Body of pancreas (tissue), 4 donors: ENCODE measurements at regions not wholly inside any gene's neighbourhood (a gene's known extent, or its start where the extent isn't known, plus 50 kb on each side); places are given as distances from the start of the nearest gene placed in this dataset.
"Not testable (repeated sequence)": the region's sequence is repeated elsewhere in the genome, so short reads cannot be mapped to it uniquely, and the experiment has no call there.

Experiments
- ATAC-seq: fragments of 150-250 bp; one replicate; pipeline ENCODE4 v1.9.1; 2016
- DNase-seq, 4 donors: peaks; one replicate each; pipeline ENCODE4 v3.0.0-alpha.2; 2019
- H3K27ac ChIP-seq, 4 donors: fragments of 200-600 bp; sonication (generic); 1 replicate in 3 of 4; 2 replicates in 1 of 4; pipeline versions ENCODE4 v1.5.1 to v1.6.1; 2016 to 2019; ENCODE audit warnings: mild to moderate bottlenecking in 1 of 4, mixed read lengths in 1 of 4, moderate library complexity in 1 of 4
- H3K27me3 ChIP-seq, 2 donors: fragments of 200-600 bp; sonication (generic); one replicate each; pipeline ENCODE4 v1.6.0; 2016; ENCODE audit warnings: mild to moderate bottlenecking in 1 of 2
- H3K36me3 ChIP-seq, 2 donors: fragments of 200-600 bp; sonication (generic); replicated peaks in 1 of 2; 2 replicates each; pipeline ENCODE4 v1.5.1; 2016; ENCODE audit warnings: low read depth in 2 of 2; ENCODE audit not compliant: insufficient read depth in 1 of 2
- H3K4me1 ChIP-seq: fragments of 200-600 bp; sonication (generic); one replicate; pipeline ENCODE4 v1.6.0; 2016
- H3K4me3 ChIP-seq, 2 donors: fragments of 200-600 bp; sonication (generic); 1 replicate in 1 of 2; 2 replicates in 1 of 2; pipeline ENCODE4 v1.5.1; 2016 to 2019
- H3K9me3 ChIP-seq, 3 donors: fragments of 200-600 bp; sonication (generic); 1 replicate in 2 of 3; 2 replicates in 1 of 3; pipeline ENCODE4 v1.5.1; 2016
- CTCF ChIP-seq, 7 experiments: fragments of 450-650 bp in 4 of 7; fragments of 200-600 bp in 3 of 7; sonication (generic) in 3 of 7; IDR thresholded peaks; one replicate each; pipeline ENCODE4 v1.5.1; 2016 to 2019; ENCODE audit warnings: antibody characterized with exemption in 7 of 7
- POLR2A ChIP-seq, 3 donors: fragments of 450-650 bp; IDR thresholded peaks; one replicate each; pipeline ENCODE4 v1.6.1; 2016; ENCODE audit warnings: antibody characterized with exemption in 3 of 3, mild to moderate bottlenecking in 2 of 3
- WGBS, 2 donors: methylation state at CpG; one replicate each; pipeline ENCODE4 v1.1.5; 2017; 5-methylcytosine and 5-hydroxymethylcytosine counted together
- intact Hi-C: fragments of 100-400 bp; cut with DNase I; formaldehyde crosslinking; loops from one replicate; pipeline ENCODE4 v1.15.1; 2023

- H3K9me3 ChIP-seq, result no peaks in the 10 kb centered on the region
- no peak for DNase-seq
- no peak overlapping the region for H3K4me3 ChIP-seq
- intact Hi-C loops, result no loop called here
- H3K27ac ChIP-seq, result no peak overlapping the region
- no peaks in the 10 kb centered on the region for H3K36me3 ChIP-seq
- TF ChIP-seq POLR2A (IDR thresholded peaks at IDR 0.05), result no peak
- no peak for TF ChIP-seq CTCF (IDR thresholded peaks at IDR 0.05)
- H3K4me1 ChIP-seq, result no peaks in the 10 kb centered on the region
- 26 to 30% methylated on average over 2 of the region's 2 CpGs for WGBS, 2 donors
- ATAC-seq, result no peak
- no peaks in the 10 kb centered on the region for H3K27me3 ChIP-seq
These were observed 142.3 kb downstream of the CHD1L start for GRCh38 chr1:147384804-147385203.

- intact Hi-C loops, result no loop called here
These were observed 146.5 kb downstream of the CHD1L start for GRCh38 chr1:147388969-147389368.

GRCh38 chr1:147389532-147390184, 147.2 kb downstream of the CHD1L start:
- ATAC-seq (peak; percentile 58), DNase-seq (peak in 1 of 4 donors; percentile 2)
- 40 to 59% methylated on average over 2 to 8 of the region's 8 CpGs for WGBS, 2 donors
- Histone ChIP-seq H3K4me1 (no peaks in the 10 kb centered on the region), H3K27me3 (no peaks in the 10 kb centered on the region), H3K9me3 (peaks cover 0 to 5% (median 0%) of the 10 kb centered on the region in 3 donors), H3K27ac (no peak overlapping the region), H3K4me3 (no peak overlapping the region), H3K36me3 (no peaks in the 10 kb centered on the region)
- peak; percentile 18 to 71 (median 67) for TF ChIP-seq CTCF (IDR thresholded peaks at IDR 0.05)
- TF ChIP-seq POLR2A (IDR thresholded peaks at IDR 0.05), result no peak
- intact Hi-C loops, result no loop called here

More at GRCh38 chr1:147388969-147389368, 146.5 kb downstream of the CHD1L start:
- Histone ChIP-seq H3K9me3 (peaks cover 0 to 5% (median 0%) of the 10 kb centered on the region in 3 donors), H3K27me3 (no peaks in the 10 kb centered on the region), H3K4me3 (no peak overlapping the region), H3K4me1 (no peaks in the 10 kb centered on the region), H3K27ac (no peak overlapping the region), H3K36me3 (no peaks in the 10 kb centered on the region)
- 52% methylated on average over 4 of the region's 4 CpGs; no CpG with 5 or more reads in 1 of the 2 donors for WGBS, 2 donors
- TF ChIP-seq CTCF (IDR thresholded peaks at IDR 0.05) (no peak), POLR2A (IDR thresholded peaks at IDR 0.05) (no peak)
- DNase-seq (no peak), ATAC-seq (no peak)

- Histone ChIP-seq H3K9me3 (peaks cover 0 to 5% (median 0%) of the 10 kb centered on the region in 3 donors), H3K27ac (no peak overlapping the region), H3K36me3 (no peaks in the 10 kb centered on the region), H3K27me3 (no peaks in the 10 kb centered on the region), H3K4me1 (no peaks in the 10 kb centered on the region), H3K4me3 (no peak overlapping the region)
- 4 to 8% methylated on average over 3 of the region's 3 CpGs for WGBS, 2 donors
- intact Hi-C loops, result no loop called here
- ATAC-seq, result no peak
- no peak for DNase-seq
- TF ChIP-seq CTCF (IDR thresholded peaks at IDR 0.05) (no peak), POLR2A (IDR thresholded peaks at IDR 0.05) (no peak)
These were observed 147.7 kb downstream of the CHD1L start for GRCh38 chr1:147390185-147390542.

GRCh38 chr1:147391114-147391513, 148.6 kb downstream of the CHD1L start:
- Histone ChIP-seq H3K27ac (no peak overlapping the region), H3K36me3 (no peaks in the 10 kb centered on the region), H3K4me3 (no peak overlapping the region), H3K4me1 (no peaks in the 10 kb centered on the region), H3K9me3 (peaks cover 0 to 5% (median 0%) of the 10 kb centered on the region in 3 donors), H3K27me3 (no peaks in the 10 kb centered on the region)
- intact Hi-C loops, result no loop called here
- DNase-seq (no peak), ATAC-seq (no peak)
- TF ChIP-seq POLR2A (IDR thresholded peaks at IDR 0.05) (no peak), CTCF (IDR thresholded peaks at IDR 0.05) (no peak)
- 56 to 67% methylated on average over 8 of the region's 8 CpGs for WGBS, 2 donors

GRCh38 chr1:147402326-147403045, 138.8 kb upstream of the BCL9 start:
- ATAC-seq, H3K27me3 ChIP-seq, H3K9me3 ChIP-seq, H3K4me3 ChIP-seq, intact Hi-C loops, DNase-seq, H3K27ac ChIP-seq, H3K4me1 ChIP-seq, H3K36me3 ChIP-seq: not testable (repeated sequence)
- WGBS, 2 donors, result 72 to 81% methylated on average over 15 to 21 of the region's 21 CpGs

GRCh38 chr1:147404344-147404743, 137.0 kb upstream of the BCL9 start:
- ATAC-seq, DNase-seq, H3K4me3 ChIP-seq, intact Hi-C loops, H3K9me3 ChIP-seq, H3K4me1 ChIP-seq, H3K36me3 ChIP-seq, H3K27ac ChIP-seq, H3K27me3 ChIP-seq: not testable (repeated sequence)
- WGBS, 2 donors, result 79 to 80% methylated on average over 3 of the region's 3 CpGs
